Stimulated activated memory B cell treated with anti-CD40 and anti-IgM and Interleukin-4, amounts not matched to agents 10 μg/mL and 1 μg/mL and 100 μg/mL, for 72 hours (primary cell): ENCODE measurements at regions not wholly inside any gene's neighbourhood (a gene's known extent, or its start where the extent isn't known, plus 50 kb on each side); places are given as distances from the start of the nearest gene placed in this dataset.
"Not testable (repeated sequence)": the region's sequence is repeated elsewhere in the genome, so short reads cannot be mapped to it uniquely, and the experiment has no call there.

Experiments
- ATAC-seq: fragments of 150-1000 bp; cut with Tn5 transposase; 2 replicates; pipeline ENCODE4 v1.10.0; 2021
- H3K27ac Mint-ChIP-seq: one replicate; pipeline ENCODE4 v1.8.0; 2022; ENCODE audit warnings: mild to moderate bottlenecking, mixed read lengths
- H3K27me3 Mint-ChIP-seq: one replicate; pipeline ENCODE4 v1.8.0; 2022; ENCODE audit warnings: mixed read lengths
- H3K36me3 Mint-ChIP-seq: one replicate; pipeline ENCODE4 v1.8.0; 2022; ENCODE audit warnings: mixed read lengths
- H3K4me1 Mint-ChIP-seq: one replicate; pipeline ENCODE4 v1.8.0; 2022; ENCODE audit warnings: mixed read lengths
- H3K4me3 Mint-ChIP-seq: one replicate; pipeline ENCODE4 v1.8.0; 2022; ENCODE audit warnings: mild to moderate bottlenecking, moderate library complexity, mixed read lengths
- H3K9me3 Mint-ChIP-seq: one replicate; pipeline ENCODE4 v1.8.0; 2022; ENCODE audit warnings: mixed read lengths

- Mint-ChIP-seq H3K9me3 (no peaks in the 10 kb centered on the region), H3K27me3 (peaks cover 23% of the 10 kb centered on the region), H3K4me3 (no peak overlapping the region), H3K4me1 (no peaks in the 10 kb centered on the region), H3K36me3 (no peaks in the 10 kb centered on the region), H3K27ac (no peak overlapping the region)
- no peak for ATAC-seq
Measured at GRCh38 chr7:106570948-106571418, 90.0 kb downstream of the CCDC71L start.

- no peaks in the 10 kb centered on the region for H3K36me3 Mint-ChIP-seq
- H3K4me1 Mint-ChIP-seq, result no peaks in the 10 kb centered on the region
- H3K27ac Mint-ChIP-seq, result no peak overlapping the region
- peaks cover 23% of the 10 kb centered on the region for H3K27me3 Mint-ChIP-seq
- H3K9me3 Mint-ChIP-seq, result no peaks in the 10 kb centered on the region
- no peak overlapping the region for H3K4me3 Mint-ChIP-seq
- no peak for ATAC-seq
Measured at GRCh38 chr7:106570146-106570545, 90.8 kb downstream of the CCDC71L start.

DNA sequence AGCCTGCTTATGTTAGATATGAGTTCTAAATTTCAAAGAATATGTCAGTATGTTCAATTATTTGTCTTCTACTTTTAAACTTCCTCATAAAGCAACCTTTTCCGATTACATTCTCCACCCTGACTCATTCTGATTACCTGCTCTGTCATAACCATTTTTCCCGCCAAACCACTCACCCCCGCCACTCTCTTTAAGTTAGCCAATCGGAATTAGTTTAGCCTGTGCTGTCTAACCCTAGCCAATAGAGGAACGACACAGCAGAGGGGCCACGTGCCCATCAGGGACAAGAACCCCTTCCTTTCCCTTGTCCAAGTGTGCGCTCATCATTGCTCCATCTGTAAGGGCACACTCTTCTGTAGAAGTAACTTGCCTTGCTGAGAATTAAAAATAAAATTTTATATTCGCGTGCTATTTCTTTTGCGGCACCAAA, 91.4 kb downstream of the CCDC71L start:
- no peaks in the 10 kb centered on the region for H3K9me3 Mint-ChIP-seq
- no peak for ATAC-seq
- H3K4me1 Mint-ChIP-seq, result no peaks in the 10 kb centered on the region
- no peak overlapping the region for H3K27ac Mint-ChIP-seq
- peaks cover 23% of the 10 kb centered on the region for H3K27me3 Mint-ChIP-seq
- H3K36me3 Mint-ChIP-seq, result no peaks in the 10 kb centered on the region
- no peak overlapping the region for H3K4me3 Mint-ChIP-seq

DNA sequence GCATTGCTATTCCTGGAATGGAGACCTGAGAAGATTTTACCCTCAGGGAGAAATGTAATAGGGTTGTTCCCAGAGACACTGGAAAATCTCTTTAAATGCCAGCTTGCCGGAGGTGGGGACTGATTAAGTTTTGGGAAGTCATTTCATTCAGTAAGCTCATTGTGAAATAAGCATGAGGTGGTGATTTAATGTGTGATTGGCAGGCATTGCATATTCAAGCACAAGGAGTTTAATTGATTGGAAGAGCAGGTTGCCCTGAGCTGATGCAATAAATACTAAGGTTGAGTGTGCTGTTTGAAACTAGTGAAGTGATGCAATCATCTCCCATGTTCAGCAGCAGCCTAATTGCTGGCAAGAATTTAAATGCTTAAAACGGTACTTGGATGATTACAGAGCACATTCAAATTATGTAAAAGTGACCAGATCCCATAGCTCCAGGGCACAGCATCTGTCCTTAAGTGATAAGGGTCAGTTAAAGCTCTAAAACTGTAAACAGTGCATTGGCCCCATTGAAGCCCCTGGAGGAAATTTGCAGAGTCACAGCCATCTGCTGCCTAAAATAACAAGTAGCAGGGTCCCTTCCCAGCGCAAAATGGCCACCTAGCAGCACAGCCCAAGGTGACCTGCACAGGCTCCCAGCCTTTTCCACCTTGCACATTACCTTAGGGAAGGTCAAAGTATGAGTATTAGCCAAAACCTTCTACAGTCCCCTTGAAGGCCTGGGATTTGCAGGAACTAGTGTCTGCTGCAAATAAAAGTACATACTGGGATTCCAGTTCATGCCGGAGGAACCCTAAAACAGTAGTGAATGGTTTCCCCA, 92.1 kb downstream of the CCDC71L start:
- H3K4me3 Mint-ChIP-seq, result no peak overlapping the region
- H3K27me3 Mint-ChIP-seq, result peaks cover 21% of the 10 kb centered on the region
- no peaks in the 10 kb centered on the region for H3K9me3 Mint-ChIP-seq
- no peaks in the 10 kb centered on the region for H3K36me3 Mint-ChIP-seq
- no peak overlapping the region for H3K27ac Mint-ChIP-seq
- no peaks in the 10 kb centered on the region for H3K4me1 Mint-ChIP-seq
- ATAC-seq, result no peak

- H3K9me3 Mint-ChIP-seq, result no peaks in the 10 kb centered on the region
- no peak overlapping the region for H3K4me3 Mint-ChIP-seq
- peaks cover 14% of the 10 kb centered on the region for H3K27me3 Mint-ChIP-seq
- no peaks in the 10 kb centered on the region for H3K36me3 Mint-ChIP-seq
- no peaks in the 10 kb centered on the region for H3K4me1 Mint-ChIP-seq
- no peak overlapping the region for H3K27ac Mint-ChIP-seq
- no peak for ATAC-seq
Measured at GRCh38 chr7:106568002-106568679, 92.8 kb downstream of the CCDC71L start.

- peaks cover 14% of the 10 kb centered on the region for H3K27me3 Mint-ChIP-seq
- H3K27ac Mint-ChIP-seq, H3K4me3 Mint-ChIP-seq, H3K4me1 Mint-ChIP-seq, H3K9me3 Mint-ChIP-seq, H3K36me3 Mint-ChIP-seq, ATAC-seq: not testable (repeated sequence)
Measured at GRCh38 chr7:106567204-106568001, 93.6 kb downstream of the CCDC71L start.

DNA sequence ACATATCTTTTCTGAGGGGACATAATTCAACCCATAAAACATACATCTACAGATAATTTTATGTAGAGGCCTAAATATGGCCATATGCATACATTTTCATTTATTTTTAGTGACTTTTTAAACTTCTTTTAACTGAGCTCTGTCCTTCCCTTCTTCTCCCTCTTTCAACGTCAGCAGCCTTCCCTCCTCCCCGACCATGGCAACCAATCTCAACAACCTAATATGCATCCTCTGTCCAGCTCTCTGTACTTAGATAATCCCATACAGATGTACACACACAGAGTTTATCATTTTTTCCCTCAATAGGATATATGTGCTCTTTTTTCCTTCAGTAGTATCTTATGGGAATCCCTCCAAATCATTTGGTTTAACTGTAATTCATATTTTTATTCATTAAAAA, 94.3 kb downstream of the CCDC71L start:
- Mint-ChIP-seq H3K27ac (no peak overlapping the region), H3K4me3 (no peak overlapping the region), H3K4me1 (no peaks in the 10 kb centered on the region), H3K36me3 (no peaks in the 10 kb centered on the region), H3K27me3 (peaks cover 14% of the 10 kb centered on the region), H3K9me3 (no peaks in the 10 kb centered on the region)
- no peak for ATAC-seq

DNA sequence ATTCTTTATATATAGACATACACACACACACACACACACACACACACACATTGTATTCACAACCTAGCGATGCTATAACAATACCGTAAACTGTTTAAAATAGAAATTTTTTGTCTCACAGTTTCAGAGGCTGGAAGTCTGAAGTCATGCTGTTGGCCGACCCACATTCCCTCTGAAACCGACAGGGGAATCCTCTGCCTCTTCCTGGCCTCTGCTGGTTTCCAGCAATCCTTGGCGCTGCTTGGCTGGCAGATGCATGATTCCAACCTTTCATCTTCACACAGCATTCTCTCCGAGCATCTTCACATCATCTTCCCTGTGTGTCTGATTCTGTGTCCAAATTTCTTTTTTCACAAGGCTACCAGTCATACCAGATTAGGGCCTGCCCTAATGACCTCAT, 94.8 kb downstream of the CCDC71L start:
- Mint-ChIP-seq H3K27ac (no peak overlapping the region), H3K4me3 (no peak overlapping the region), H3K36me3 (no peaks in the 10 kb centered on the region), H3K27me3 (peaks cover 14% of the 10 kb centered on the region), H3K9me3 (no peaks in the 10 kb centered on the region), H3K4me1 (no peaks in the 10 kb centered on the region)
- no peak for ATAC-seq

DNA sequence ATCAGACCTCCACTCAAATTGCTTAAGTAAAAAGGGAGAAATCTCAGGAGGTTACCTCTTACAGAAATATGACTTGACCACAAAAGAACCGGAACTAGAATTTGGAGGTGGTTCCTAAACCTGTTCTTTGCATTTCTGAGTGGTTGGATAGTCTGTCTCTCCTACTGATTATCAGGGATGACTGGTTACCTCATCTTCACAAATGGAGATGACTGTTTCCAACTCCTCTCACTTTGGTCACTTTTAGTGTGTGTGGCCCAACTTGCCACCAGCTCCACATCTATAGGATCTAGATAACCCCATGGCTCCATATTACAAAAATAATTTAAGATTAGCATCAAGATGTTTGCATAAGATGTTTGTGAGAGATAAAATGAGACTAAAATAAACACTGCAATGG, 95.5 kb downstream of the CCDC71L start:
- Mint-ChIP-seq H3K4me3 (no peak overlapping the region), H3K36me3 (no peaks in the 10 kb centered on the region), H3K9me3 (no peaks in the 10 kb centered on the region), H3K27ac (no peak overlapping the region), H3K4me1 (peaks cover 1% of the 10 kb centered on the region), H3K27me3 (peaks cover 13% of the 10 kb centered on the region)
- ATAC-seq, result no peak

- Mint-ChIP-seq H3K27me3 (no peaks in the 10 kb centered on the region), H3K27ac (no peak overlapping the region), H3K4me1 (peaks cover 4% of the 10 kb centered on the region), H3K9me3 (peaks cover 5% of the 10 kb centered on the region), H3K36me3 (no peaks in the 10 kb centered on the region), H3K4me3 (no peak overlapping the region)
- no peak for ATAC-seq
Measured at GRCh38 chr7:106563466-106564150, 97.3 kb downstream of the CCDC71L start.

DNA sequence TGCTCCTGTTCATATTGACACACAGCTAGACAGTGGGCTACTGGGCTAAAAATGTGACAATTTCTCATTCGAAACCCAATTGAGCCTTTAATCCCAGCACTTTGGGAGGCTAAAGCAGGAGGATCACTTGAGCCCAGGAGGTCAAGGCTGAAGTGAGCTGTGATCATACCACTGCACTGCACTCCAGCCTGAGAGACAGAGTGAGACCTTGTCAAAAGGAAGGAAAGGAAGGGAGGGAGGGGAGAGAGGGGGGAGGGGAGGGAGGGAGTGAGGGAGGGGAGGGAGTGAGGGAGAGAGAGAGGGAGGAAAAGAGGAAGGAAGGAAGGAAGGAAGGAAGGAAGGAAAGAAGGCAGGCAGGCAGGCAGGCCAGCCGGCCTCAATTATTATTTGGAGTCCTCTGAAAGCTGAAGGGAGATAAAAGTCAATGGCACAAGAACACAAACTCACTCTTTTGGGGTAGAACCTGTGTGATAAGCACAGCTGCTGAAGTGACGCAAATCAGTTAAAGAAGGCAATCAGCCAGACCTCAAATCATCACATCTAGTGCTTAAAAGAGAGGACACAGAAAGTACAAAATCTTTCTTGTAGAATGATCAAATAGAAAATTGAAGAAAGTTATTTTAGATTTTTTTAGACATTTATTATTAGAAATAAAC, 98.1 kb downstream of the CCDC71L start:
- peaks cover 5% of the 10 kb centered on the region for H3K9me3 Mint-ChIP-seq
- H3K27me3 Mint-ChIP-seq, result no peaks in the 10 kb centered on the region
- no peak overlapping the region for H3K4me3 Mint-ChIP-seq

GRCh38 chr7:106561666-106562411, 99.1 kb downstream of the CCDC71L start:
- no peak overlapping the region for H3K4me3 Mint-ChIP-seq
- no peaks in the 10 kb centered on the region for H3K36me3 Mint-ChIP-seq
- H3K9me3 Mint-ChIP-seq, result peaks cover 5% of the 10 kb centered on the region
- no peaks in the 10 kb centered on the region for H3K27me3 Mint-ChIP-seq
- ATAC-seq, result peak; percentile 39
- peaks cover 4% of the 10 kb centered on the region for H3K4me1 Mint-ChIP-seq
- H3K27ac Mint-ChIP-seq, result no peak overlapping the region

More for the DNA sequence above, 98.1 kb downstream of the CCDC71L start:
- ATAC-seq, result no peak
- Mint-ChIP-seq H3K36me3 (no peaks in the 10 kb centered on the region), H3K4me1 (peaks cover 4% of the 10 kb centered on the region), H3K27ac (no peak overlapping the region)

DNA sequence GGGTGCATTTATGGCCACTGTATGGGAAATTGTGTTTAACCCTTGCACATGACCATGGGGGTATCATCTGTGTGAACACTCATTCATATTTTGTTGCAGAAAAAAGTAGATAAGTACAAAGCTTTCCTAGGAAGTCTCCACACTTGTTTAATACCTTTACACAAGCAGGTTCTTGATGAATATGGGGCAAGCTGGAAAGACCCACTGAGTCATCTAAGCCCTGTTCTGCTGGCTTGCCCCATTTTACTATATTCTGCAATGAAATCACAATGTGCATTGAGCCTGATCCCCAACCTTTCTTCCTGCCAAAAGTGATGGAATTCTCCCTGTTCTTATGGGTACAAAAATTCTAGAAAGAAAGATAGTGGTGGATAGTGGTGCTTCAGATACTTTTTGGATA, 99.8 kb downstream of the CCDC71L start:
- no peaks in the 10 kb centered on the region for H3K27me3 Mint-ChIP-seq
- peaks cover 10% of the 10 kb centered on the region for H3K4me1 Mint-ChIP-seq
- peaks cover 5% of the 10 kb centered on the region for H3K9me3 Mint-ChIP-seq
- ATAC-seq, result no peak
- no peak overlapping the region for H3K4me3 Mint-ChIP-seq
- no peaks in the 10 kb centered on the region for H3K36me3 Mint-ChIP-seq
- no peak overlapping the region for H3K27ac Mint-ChIP-seq

DNA sequence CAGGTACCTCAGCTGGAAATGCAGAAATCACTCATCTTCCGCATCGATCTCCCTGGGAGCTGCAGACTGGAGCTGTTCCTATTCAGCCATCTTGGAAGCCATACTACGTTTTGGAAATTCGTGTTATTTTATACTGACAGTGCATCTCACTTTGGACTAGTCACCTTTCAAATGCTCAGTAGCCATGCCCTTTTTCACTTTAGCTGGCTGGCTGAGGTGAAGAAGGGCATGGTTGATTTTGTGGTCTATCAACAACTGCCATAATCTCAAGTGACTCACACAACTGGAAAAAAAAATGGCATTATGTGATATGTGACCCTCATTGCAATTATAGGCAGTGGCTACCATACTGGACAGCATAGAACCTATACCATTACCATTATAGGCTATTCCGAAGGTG, 100.5 kb downstream of the CCDC71L start:
- H3K9me3 Mint-ChIP-seq, result peaks cover 5% of the 10 kb centered on the region
- H3K4me3 Mint-ChIP-seq, result no peak overlapping the region
- H3K36me3 Mint-ChIP-seq, result no peaks in the 10 kb centered on the region
- H3K27ac Mint-ChIP-seq, result no peak overlapping the region
- peaks cover 17% of the 10 kb centered on the region for H3K4me1 Mint-ChIP-seq
- H3K27me3 Mint-ChIP-seq, result no peaks in the 10 kb centered on the region
- ATAC-seq, result no peak
